H9 (cell line): ENCODE measurements at regions not wholly inside any gene's neighbourhood (a gene's known extent, or its start where the extent isn't known, plus 50 kb on each side); places are given as distances from the start of the nearest gene placed in this dataset.

Experiments used
- DNase-seq: peaks from one replicate; pipeline ENCODE4 v3.0.0-alpha.2; 2017
- H2AFZ ChIP-seq: one replicate; pipeline ENCODE4 v1.6.1; 2013; ENCODE audit warnings: mild to moderate bottlenecking, low read length, control low read depth, moderate library complexity
- H2AK5ac ChIP-seq: 2 replicates; pipeline ENCODE4 v1.6.1; 2013; ENCODE audit warnings: low read length, control low read depth, mixed read lengths; ENCODE audit not compliant: insufficient read length
- H2BK120ac ChIP-seq: one replicate; pipeline ENCODE4 v1.6.1; 2013; ENCODE audit warnings: low read depth, mild to moderate bottlenecking, low read length, control low read depth, inconsistent platforms; ENCODE audit not compliant: poor library complexity, severe bottlenecking
- H2BK12ac ChIP-seq: 2 replicates; pipeline ENCODE4 v1.6.1; 2013; ENCODE audit warnings: low read length, control low read depth, mixed read lengths, low read depth; ENCODE audit not compliant: insufficient read length
- H2BK15ac ChIP-seq: 2 replicates; pipeline ENCODE4 v1.6.1; 2013; ENCODE audit warnings: low read depth, low read length, control low read depth
- H2BK20ac ChIP-seq: one replicate; pipeline ENCODE4 v1.6.1; 2013; ENCODE audit warnings: low read depth, mild to moderate bottlenecking, low read length, control low read depth, inconsistent platforms; ENCODE audit not compliant: poor library complexity, severe bottlenecking
- H2BK5ac ChIP-seq: 2 replicates; pipeline ENCODE4 v1.6.1; 2013; ENCODE audit warnings: low read length, control low read depth, mixed read lengths; ENCODE audit not compliant: insufficient read length
- H3K14ac ChIP-seq: 2 replicates; pipeline ENCODE4 v1.6.1; 2013; ENCODE audit warnings: low read length, control low read depth; ENCODE audit not compliant: insufficient read depth
- H3K18ac ChIP-seq: 2 replicates; pipeline ENCODE4 v1.6.1; 2013; ENCODE audit warnings: low read depth, mild to moderate bottlenecking, mixed read lengths, low read length, control low read depth; ENCODE audit not compliant: insufficient read length
- H3K23ac ChIP-seq: 2 replicates; pipeline ENCODE4 v1.6.1; 2013; ENCODE audit warnings: low read length, control low read depth, mixed read lengths, low read depth; ENCODE audit not compliant: insufficient read length
- H3K23me2 ChIP-seq: 2 replicates; pipeline ENCODE4 v1.6.1; 2013; ENCODE audit warnings: low read depth, mild to moderate bottlenecking, mixed read lengths, low read length, control low read depth; ENCODE audit not compliant: insufficient read length, poor library complexity, severe bottlenecking
- H3K27ac ChIP-seq: 2 replicates; pipeline ENCODE4 v1.5.1; 2013; ENCODE audit warnings: low read length, control low read depth, mixed read lengths, low read depth; ENCODE audit not compliant: insufficient read length
- H3K27me3 ChIP-seq: 2 replicates; pipeline ENCODE4 v1.6.1; 2013; ENCODE audit warnings: low read length, control low read depth, inconsistent platforms; ENCODE audit not compliant: insufficient read depth
- H3K4ac ChIP-seq: 2 replicates; pipeline ENCODE4 v1.6.1; 2013; ENCODE audit warnings: low read depth, mild to moderate bottlenecking, control low read depth, inconsistent platforms, low read length, moderate library complexity
- H3K4me1 ChIP-seq: 2 replicates; pipeline ENCODE4 v1.6.1; 2013; ENCODE audit warnings: low read length, control low read depth, inconsistent platforms; ENCODE audit not compliant: insufficient read depth
- H3K4me2 ChIP-seq: 2 replicates; pipeline ENCODE4 v1.6.1; 2013; ENCODE audit warnings: low read length, control low read depth, mixed read lengths; ENCODE audit not compliant: insufficient read length, insufficient read depth
- H3K56ac ChIP-seq: 2 replicates; pipeline ENCODE4 v1.6.1; 2013; ENCODE audit warnings: low read depth, mild to moderate bottlenecking, mixed read lengths, low read length, control low read depth; ENCODE audit not compliant: insufficient read length
- H3K79me1 ChIP-seq: 2 replicates; pipeline ENCODE4 v1.6.1; 2013; ENCODE audit warnings: low read depth, mild to moderate bottlenecking, moderate library complexity, low read length, control low read depth, inconsistent platforms; ENCODE audit not compliant: insufficient read depth, poor library complexity, severe bottlenecking
- H3K79me2 ChIP-seq: 2 replicates; pipeline ENCODE4 v1.6.1; 2013; ENCODE audit warnings: low read length, control low read depth, inconsistent platforms; ENCODE audit not compliant: insufficient read depth
- H3K9ac ChIP-seq: 2 replicates; pipeline ENCODE4 v1.6.1; 2013; ENCODE audit warnings: low read length, control low read depth, mixed read lengths; ENCODE audit not compliant: insufficient read length; ENCODE audit errors: extremely low read depth
- H3K9me3 ChIP-seq: one replicate; pipeline ENCODE4 v1.6.1; 2013; ENCODE audit warnings: low read depth, low read length, inconsistent platforms; ENCODE audit not compliant: control insufficient read depth
- H3T11ph ChIP-seq: one replicate; pipeline ENCODE4 v1.6.1; 2013; ENCODE audit warnings: mild to moderate bottlenecking, low read length, control low read depth, inconsistent platforms
- H4K20me1 ChIP-seq: one replicate; pipeline ENCODE4 v1.6.1; 2013; ENCODE audit not compliant: control insufficient read depth, insufficient read length, insufficient read depth
- H4K5ac ChIP-seq: 2 replicates; pipeline ENCODE4 v1.6.1; 2013; ENCODE audit warnings: low read depth, mild to moderate bottlenecking, mixed read lengths, low read length, control low read depth; ENCODE audit not compliant: insufficient read length
- H4K8ac ChIP-seq: replicated peaks from 2 replicates; pipeline ENCODE4 v1.6.1; 2013; ENCODE audit warnings: low read length, control low read depth, mixed read lengths, low read depth; ENCODE audit not compliant: insufficient read length
- H4K91ac ChIP-seq: 2 replicates; pipeline ENCODE4 v1.6.1; 2013; ENCODE audit warnings: low read depth, mild to moderate bottlenecking, moderate library complexity, mixed read lengths, low read length, control low read depth; ENCODE audit not compliant: insufficient read length
- H3K27ac Mint-ChIP-seq, 3 experiments: 2 replicates in 2 of 3; 3 replicates in 1 of 3; pipeline ENCODE4 v1.8.0; 2020 to 2021; ENCODE audit warnings: mixed read lengths in 3 of 3, mild to moderate bottlenecking in 1 of 3, moderate library complexity in 1 of 3
- H3K27me3 Mint-ChIP-seq: 2 replicates; pipeline ENCODE4 v1.8.0; 2021; ENCODE audit warnings: low read depth, mild to moderate bottlenecking, moderate library complexity, mixed read lengths
- H3K36me3 Mint-ChIP-seq, 3 experiments: 2 replicates in 2 of 3; 3 replicates in 1 of 3; pipeline ENCODE4 v1.8.0; 2020 to 2021; ENCODE audit warnings: low read depth in 3 of 3, mixed read lengths in 3 of 3; ENCODE audit not compliant: insufficient read depth in 1 of 3
- H3K4me1 Mint-ChIP-seq, 2 experiments: 2 replicates each; pipeline ENCODE4 v1.8.0; 2020; ENCODE audit warnings: mixed read lengths in 2 of 2
- H3K4me3 Mint-ChIP-seq, 2 experiments: 2 replicates in 1 of 2; 3 replicates in 1 of 2; pipeline ENCODE4 v1.8.0; 2020 to 2021; ENCODE audit warnings: mild to moderate bottlenecking in 2 of 2, mixed read lengths in 2 of 2, moderate library complexity in 1 of 2
- H3K9me3 Mint-ChIP-seq, 2 experiments: 2 replicates in 1 of 2; 3 replicates in 1 of 2; pipeline ENCODE4 v1.8.0; 2020; ENCODE audit warnings: mild to moderate bottlenecking in 2 of 2, mixed read lengths in 2 of 2, moderate library complexity in 1 of 2
- CTCF ChIP-seq: fragments of 200-600 bp; sonication (generic); conservative IDR thresholded peaks from 3 replicates; pipeline ENCODE4 v1.8.0; 2021; ENCODE audit warnings: antibody characterized with exemption, mild to moderate bottlenecking
- whole genome bisulfite sequencing: extraction: QIAGEN DNeasy Blood & Tissue Kit; methylation state at CpG from one replicate; pipeline ENCODE4 v1.1.7; 2013; ENCODE audit warnings: missing lambda C conversion rate, low lambda C conversion rate, mixed read lengths; ENCODE audit not compliant: insufficient read length; ENCODE audit errors: extremely low coverage; 5-methylcytosine and 5-hydroxymethylcytosine counted together

- H3K27me3 Mint-ChIP-seq: peaks cover 71% of the 10 kb centered on the region
- no peaks in the 10 kb centered on the region for H3K23me2 ChIP-seq
- no CpG with 5 or more reads among the region's 2 CpGs for WGBS
Measured at GRCh38 chr1:69246710-69247109, 321.0 kb upstream of the LRRC7 start.

More at GRCh38 chr1:69246710-69247109, 321.0 kb upstream of the LRRC7 start:
- no peak overlapping the region for H3T11ph ChIP-seq
- no peaks in the 10 kb centered on the region for H3K9me3 ChIP-seq
- H2BK15ac ChIP-seq: no peak overlapping the region
- H4K5ac ChIP-seq: no peak overlapping the region
- no peak overlapping the region for H2AFZ ChIP-seq
- H3K18ac ChIP-seq: no peak overlapping the region
- no peak overlapping the region for H3K14ac ChIP-seq
- no peak overlapping the region for H2BK120ac ChIP-seq
- H3K79me2 ChIP-seq: no peaks in the 10 kb centered on the region
- H3K56ac ChIP-seq: no peak overlapping the region
- H3K36me3 Mint-ChIP-seq: no peaks in the 10 kb centered on the region
- no peak overlapping the region for H3K27ac ChIP-seq
- no peaks in the 10 kb centered on the region for H3K9me3 Mint-ChIP-seq
- peaks cover 20 to 23% of the 10 kb centered on the region in 2 experiments for H3K4me1 Mint-ChIP-seq
- H3K23ac ChIP-seq: no peak overlapping the region
- no peak overlapping the region for H4K8ac ChIP-seq
- TF ChIP-seq CTCF: no peak
- peaks cover 3% of the 10 kb centered on the region; the same call in 1 of the 2 replicates for H3K4me1 ChIP-seq
- DNase-seq: no peak
- no peak overlapping the region for H4K91ac ChIP-seq
- no peak overlapping the region for H3K4me2 ChIP-seq
- no peak overlapping the region for H3K4me3 Mint-ChIP-seq
- H2BK12ac ChIP-seq: no peak overlapping the region
- no peaks in the 10 kb centered on the region; the same call in 1 of the 2 replicates for H3K27me3 ChIP-seq
- H2BK20ac ChIP-seq: no peak overlapping the region
- no peak overlapping the region for H2BK5ac ChIP-seq
- no peak overlapping the region for H3K9ac ChIP-seq
- no peak overlapping the region for H2AK5ac ChIP-seq
- no peak overlapping the region for H3K27ac Mint-ChIP-seq
- no peaks in the 10 kb centered on the region for H4K20me1 ChIP-seq
- no peak overlapping the region for H3K4ac ChIP-seq
- H3K79me1 ChIP-seq: no peaks in the 10 kb centered on the region
